ENCODE measurements at regions not wholly inside any gene's neighbourhood (a gene's known extent, or its start where the extent isn't known, plus 50 kb on each side); places are given as distances from the start of the nearest gene placed in this dataset.

GRCh38 chr14:40271480-40271879, 839.2 kb upstream of the FBXO33 start:
- TF ChIP-seq GATAD2A (CRISPR knock-in tag; IDR thresholded peaks at IDR 0.05): no peak
- TF ChIP-seq ZNF30 (CRISPR knock-in tag; IDR thresholded peaks at IDR 0.05): no peak
- TF ChIP-seq ZC3H13 (CRISPR knock-in tag; IDR thresholded peaks at IDR 0.05): no peak

Measured in HepG2 (cell line).